ENCODE measurements at regions not wholly inside any gene's neighbourhood (a gene's known extent, or its start where the extent isn't known, plus 50 kb on each side); places are given as distances from the start of the nearest gene placed in this dataset.

DNA sequence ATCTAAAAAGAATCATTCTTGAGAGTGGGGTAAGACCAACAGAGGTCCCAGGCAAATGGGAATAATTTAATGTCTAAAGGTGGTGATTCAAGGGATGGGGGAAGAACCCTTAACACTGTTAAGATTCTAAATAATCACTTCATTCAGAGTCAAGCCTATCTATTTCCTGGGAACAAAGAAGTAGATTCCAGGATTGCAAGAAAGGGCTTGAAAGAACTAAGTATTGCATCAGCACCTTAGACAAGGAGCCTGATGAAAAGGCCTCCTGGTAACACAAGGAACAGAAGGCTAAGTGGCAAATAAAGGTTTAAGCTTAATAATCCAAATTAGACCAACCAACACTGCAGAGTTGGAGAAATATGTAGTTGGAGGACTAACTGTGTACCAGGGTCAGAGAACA is 620.7 kb upstream of the BTBD3 start:
- Histone ChIP-seq H2AFZ (ENCODE audit: low read depth, low read length) (no peak overlapping the region), H3K9me3 (ENCODE audit: insufficient read depth, low read length) (no peaks in the 10 kb centered on the region), H3K9ac (ENCODE audit: low read length) (no peak overlapping the region), H3K4me2 (ENCODE audit: low read length) (no peak overlapping the region), H3K4me1 (ENCODE audit: low read length) (no peaks in the 10 kb centered on the region), H3K4me3 (ENCODE audit: low read length) (no peak overlapping the region), H4K20me1 (ENCODE audit: insufficient read depth, low read length) (no peaks in the 10 kb centered on the region), H3K36me3 (replicated peaks; ENCODE audit: low read depth, low read length) (no peaks in the 10 kb centered on the region), H3K27me3 (ENCODE audit: low read depth, low read length) (no peaks in the 10 kb centered on the region), H3K27ac (ENCODE audit: low read length) (no peak overlapping the region), H3K79me2 (ENCODE audit: low read length) (no peaks in the 10 kb centered on the region)
- TF ChIP-seq, protein P1, sequence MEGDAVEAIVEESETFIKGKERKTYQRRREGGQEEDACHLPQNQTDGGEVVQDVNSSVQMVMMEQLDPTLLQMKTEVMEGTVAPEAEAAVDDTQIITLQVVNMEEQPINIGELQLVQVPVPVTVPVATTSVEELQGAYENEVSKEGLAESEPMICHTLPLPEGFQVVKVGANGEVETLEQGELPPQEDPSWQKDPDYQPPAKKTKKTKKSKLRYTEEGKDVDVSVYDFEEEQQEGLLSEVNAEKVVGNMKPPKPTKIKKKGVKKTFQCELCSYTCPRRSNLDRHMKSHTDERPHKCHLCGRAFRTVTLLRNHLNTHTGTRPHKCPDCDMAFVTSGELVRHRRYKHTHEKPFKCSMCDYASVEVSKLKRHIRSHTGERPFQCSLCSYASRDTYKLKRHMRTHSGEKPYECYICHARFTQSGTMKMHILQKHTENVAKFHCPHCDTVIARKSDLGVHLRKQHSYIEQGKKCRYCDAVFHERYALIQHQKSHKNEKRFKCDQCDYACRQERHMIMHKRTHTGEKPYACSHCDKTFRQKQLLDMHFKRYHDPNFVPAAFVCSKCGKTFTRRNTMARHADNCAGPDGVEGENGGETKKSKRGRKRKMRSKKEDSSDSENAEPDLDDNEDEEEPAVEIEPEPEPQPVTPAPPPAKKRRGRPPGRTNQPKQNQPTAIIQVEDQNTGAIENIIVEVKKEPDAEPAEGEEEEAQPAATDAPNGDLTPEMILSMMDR (IDR thresholded peaks at IDR 0.05; ENCODE audit: low read depth, low read length) = no peak
- no peak for TF ChIP-seq EZH2phosphoT487 (IDR thresholded peaks at IDR 0.05; ENCODE audit: low read depth)

DNA sequence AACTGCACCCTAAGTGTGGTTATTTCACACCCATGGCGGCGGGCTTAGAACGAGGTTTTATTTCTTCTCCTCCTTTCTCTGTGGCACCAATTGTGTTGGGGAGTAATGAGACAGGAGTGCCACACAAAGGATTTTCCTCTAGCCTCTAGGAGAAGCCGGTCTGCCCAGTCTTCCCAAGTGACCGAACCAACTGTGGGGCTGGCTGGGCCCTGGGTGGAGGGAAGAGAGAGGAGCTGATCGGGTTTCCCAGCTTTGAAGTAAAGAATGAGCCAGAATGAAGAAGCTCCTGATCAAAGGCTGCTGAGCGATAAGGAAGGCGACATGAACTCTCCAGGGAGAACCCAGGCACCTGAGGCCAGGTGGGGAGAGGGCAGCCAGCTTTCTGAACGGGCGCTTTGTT is 616.0 kb upstream of the BTBD3 start:
- TF ChIP-seq, protein P1 (IDR thresholded peaks at IDR 0.05; ENCODE audit: low read depth, low read length) = no peak
- no peak for TF ChIP-seq EZH2phosphoT487 (IDR thresholded peaks at IDR 0.05; ENCODE audit: low read depth)

DNA sequence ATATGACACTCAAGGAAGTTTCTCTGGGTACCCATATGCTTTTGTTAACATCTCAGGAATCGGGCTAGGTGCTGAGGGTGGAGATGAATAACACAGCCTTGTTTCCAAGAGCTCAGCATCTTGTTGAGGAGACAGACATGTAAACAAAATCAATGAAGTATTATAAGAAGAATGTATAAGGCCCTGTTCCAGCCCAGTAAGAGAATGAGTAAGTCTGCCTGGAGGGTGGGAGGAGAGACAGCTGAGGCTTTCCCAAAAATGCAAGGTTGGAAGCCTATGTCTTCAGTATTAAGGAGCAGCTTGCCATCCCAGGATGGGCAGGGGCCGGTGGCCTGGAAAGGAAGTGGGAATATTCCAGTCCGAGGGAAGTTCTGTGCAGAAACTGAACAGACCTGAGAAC is 615.3 kb upstream of the BTBD3 start:
- Histone ChIP-seq H3K9me3 (ENCODE audit: insufficient read depth, low read length) (no peaks in the 10 kb centered on the region), H3K4me2 (ENCODE audit: low read length) (no peak overlapping the region), H3K36me3 (replicated peaks; ENCODE audit: low read depth, low read length) (no peaks in the 10 kb centered on the region), H3K27me3 (ENCODE audit: low read depth, low read length) (no peaks in the 10 kb centered on the region), H2AFZ (ENCODE audit: low read depth, low read length) (no peak overlapping the region), H3K4me3 (ENCODE audit: low read length) (no peak overlapping the region), H3K79me2 (ENCODE audit: low read length) (no peaks in the 10 kb centered on the region), H4K20me1 (ENCODE audit: insufficient read depth, low read length) (no peaks in the 10 kb centered on the region), H3K27ac (ENCODE audit: low read length) (no peak overlapping the region), H3K4me1 (ENCODE audit: low read length) (no peaks in the 10 kb centered on the region), H3K9ac (ENCODE audit: low read length) (no peak overlapping the region)
- TF ChIP-seq EZH2phosphoT487 (IDR thresholded peaks at IDR 0.05; ENCODE audit: low read depth) = no peak
- TF ChIP-seq, protein P1 (IDR thresholded peaks at IDR 0.05; ENCODE audit: low read depth, low read length) = no peak

More for the DNA sequence above, 616.0 kb upstream of the BTBD3 start:
- Histone ChIP-seq H3K4me1 (ENCODE audit: low read length) (no peaks in the 10 kb centered on the region), H2AFZ (ENCODE audit: low read depth, low read length) (no peak overlapping the region), H3K27ac (ENCODE audit: low read length) (no peak overlapping the region), H3K9me3 (ENCODE audit: insufficient read depth, low read length) (no peaks in the 10 kb centered on the region), H3K9ac (ENCODE audit: low read length) (no peak overlapping the region), H4K20me1 (ENCODE audit: insufficient read depth, low read length) (no peaks in the 10 kb centered on the region), H3K36me3 (replicated peaks; ENCODE audit: low read depth, low read length) (no peaks in the 10 kb centered on the region), H3K4me3 (ENCODE audit: low read length) (no peak overlapping the region), H3K27me3 (ENCODE audit: low read depth, low read length) (no peaks in the 10 kb centered on the region), H3K4me2 (ENCODE audit: low read length) (no peak overlapping the region), H3K79me2 (ENCODE audit: low read length) (no peaks in the 10 kb centered on the region)

DNA sequence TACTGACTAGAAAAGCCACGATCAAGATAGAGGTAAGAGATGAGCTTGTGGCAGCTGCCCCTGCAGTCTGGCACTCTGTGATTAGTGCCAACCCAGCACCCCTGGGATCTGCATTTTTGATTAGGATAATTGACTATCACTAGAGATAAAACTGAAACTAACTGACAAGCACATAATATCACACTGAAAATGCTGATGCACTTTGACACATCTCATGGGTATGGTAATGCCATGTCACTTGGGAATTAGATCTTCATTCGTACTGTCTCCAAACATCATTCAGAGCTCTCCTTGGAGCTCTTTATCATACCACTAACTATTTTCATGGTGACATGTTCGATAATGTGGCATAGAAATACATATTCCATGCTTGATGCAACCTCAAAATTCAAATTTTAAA is 612.9 kb upstream of the BTBD3 start:
- Histone ChIP-seq H3K9me3 (ENCODE audit: insufficient read depth, low read length) (no peaks in the 10 kb centered on the region), H3K4me1 (ENCODE audit: low read length) (no peaks in the 10 kb centered on the region), H3K79me2 (ENCODE audit: low read length) (no peaks in the 10 kb centered on the region), H3K27ac (ENCODE audit: low read length) (no peak overlapping the region), H3K4me2 (ENCODE audit: low read length) (no peak overlapping the region), H2AFZ (ENCODE audit: low read depth, low read length) (no peak overlapping the region), H3K36me3 (replicated peaks; ENCODE audit: low read depth, low read length) (no peaks in the 10 kb centered on the region), H3K4me3 (ENCODE audit: low read length) (no peak overlapping the region), H4K20me1 (ENCODE audit: insufficient read depth, low read length) (no peaks in the 10 kb centered on the region), H3K9ac (ENCODE audit: low read length) (no peak overlapping the region), H3K27me3 (ENCODE audit: low read depth, low read length) (no peaks in the 10 kb centered on the region)
- TF ChIP-seq, protein P1 (IDR thresholded peaks at IDR 0.05; ENCODE audit: low read depth, low read length) = no peak
- TF ChIP-seq EZH2phosphoT487 (IDR thresholded peaks at IDR 0.05; ENCODE audit: low read depth) = no peak

All from OCI-LY3 (cell line).